ENCODE measurements at regions not wholly inside any gene's neighbourhood (a gene's known extent, or its start where the extent isn't known, plus 50 kb on each side); places are given as distances from the start of the nearest gene placed in this dataset.

DNA sequence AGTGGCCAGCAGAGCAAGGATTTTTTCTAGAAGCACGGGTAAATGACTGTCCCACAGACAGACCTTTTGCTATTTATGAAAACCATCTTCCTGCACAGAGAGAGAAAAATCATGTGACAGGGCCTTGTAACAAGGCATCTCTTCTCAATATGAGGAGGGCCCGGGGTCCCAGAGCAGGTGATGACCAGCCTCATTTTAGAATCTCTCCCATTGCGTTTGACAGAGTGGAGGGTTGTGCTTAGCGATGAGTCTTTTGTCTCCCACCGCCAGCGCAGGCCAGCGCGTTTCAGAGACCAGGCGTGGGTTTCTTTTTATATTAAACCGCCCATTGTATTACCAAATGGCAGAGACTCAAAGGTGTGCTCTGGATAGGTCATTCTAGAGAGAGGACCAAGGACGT lies 97.4 kb upstream of the UBL3 start:
- no peak for DNase-seq

DNA sequence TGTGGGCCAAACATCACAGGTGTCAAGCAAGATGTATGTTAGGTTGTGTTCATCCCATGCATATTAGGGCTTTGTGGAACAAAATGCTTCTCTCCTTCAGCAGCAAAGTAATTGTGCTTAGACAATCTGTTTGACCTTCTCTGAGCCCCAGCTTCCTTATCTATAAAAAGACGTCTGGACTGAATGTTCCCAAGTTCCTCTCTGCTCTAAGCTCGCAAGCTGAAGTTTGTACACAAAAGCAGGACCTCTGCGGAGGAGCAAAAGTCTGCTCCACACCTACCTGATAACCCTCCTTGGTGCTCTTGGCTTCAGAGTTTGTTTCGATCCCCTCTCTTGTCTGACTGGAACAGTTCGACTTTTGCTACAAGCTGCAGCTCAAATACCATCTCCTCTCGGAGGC lies 95.7 kb upstream of the UBL3 start:
- no peak for DNase-seq

DNA sequence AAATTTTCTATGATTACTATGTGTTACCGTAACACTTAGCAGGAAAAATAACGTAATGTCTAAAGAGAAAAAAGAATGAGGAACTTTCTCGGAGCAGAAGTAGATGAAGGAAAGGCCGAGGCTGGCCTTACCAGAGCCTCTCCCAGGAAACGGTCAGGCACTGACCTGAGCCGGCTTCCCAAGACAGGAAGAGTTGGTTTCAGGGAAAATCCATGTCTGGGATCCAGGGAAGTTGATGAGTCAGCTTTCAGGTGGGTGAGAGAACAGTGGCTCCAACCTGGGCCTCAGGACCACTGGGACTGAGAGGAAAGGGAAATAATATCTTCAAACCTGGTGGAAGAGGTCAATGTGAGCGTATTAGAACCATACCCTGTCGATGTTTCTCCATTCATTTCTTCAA lies 93.3 kb upstream of the UBL3 start:
- no peak for DNase-seq

DNA sequence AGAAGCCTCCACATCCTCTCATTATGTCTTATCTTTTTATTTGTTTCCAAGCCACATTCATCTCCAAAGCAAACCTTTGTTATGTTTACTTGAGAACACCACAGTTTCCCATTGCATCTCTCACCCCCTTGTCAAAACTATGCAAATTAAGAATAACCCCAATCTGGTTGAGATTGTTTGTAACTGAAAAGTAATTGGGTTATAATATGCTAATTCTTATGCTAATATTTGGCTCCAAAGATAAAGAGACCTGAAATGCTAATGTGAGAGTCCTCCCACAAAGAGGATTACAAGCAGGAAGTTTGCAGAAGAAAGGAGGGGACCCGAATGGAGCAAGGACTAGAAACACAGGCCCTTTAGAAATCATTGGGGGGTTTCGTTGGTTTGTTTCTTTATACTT lies 92.9 kb upstream of the UBL3 start:
- DNase-seq: no peak

DNA sequence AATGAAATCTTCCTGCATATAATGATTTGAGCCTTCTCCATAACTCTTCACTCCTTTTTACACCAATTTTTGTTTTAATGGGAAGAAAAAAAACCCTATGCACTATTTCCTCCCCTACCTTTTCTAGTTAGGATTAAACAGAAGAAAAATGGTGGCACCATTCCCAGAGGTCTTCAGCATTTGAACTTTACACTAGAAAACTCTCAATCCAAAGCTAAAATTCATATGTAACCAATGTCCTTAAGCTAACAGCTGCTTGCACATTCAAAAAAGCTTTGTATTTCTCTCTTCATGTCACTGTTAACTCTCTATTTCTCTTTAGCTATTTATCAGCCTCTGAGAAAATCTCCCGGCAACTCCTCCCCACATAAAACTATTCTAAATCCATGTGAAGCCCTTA lies 90.3 kb upstream of the UBL3 start:
- no peak for DNase-seq

DNA sequence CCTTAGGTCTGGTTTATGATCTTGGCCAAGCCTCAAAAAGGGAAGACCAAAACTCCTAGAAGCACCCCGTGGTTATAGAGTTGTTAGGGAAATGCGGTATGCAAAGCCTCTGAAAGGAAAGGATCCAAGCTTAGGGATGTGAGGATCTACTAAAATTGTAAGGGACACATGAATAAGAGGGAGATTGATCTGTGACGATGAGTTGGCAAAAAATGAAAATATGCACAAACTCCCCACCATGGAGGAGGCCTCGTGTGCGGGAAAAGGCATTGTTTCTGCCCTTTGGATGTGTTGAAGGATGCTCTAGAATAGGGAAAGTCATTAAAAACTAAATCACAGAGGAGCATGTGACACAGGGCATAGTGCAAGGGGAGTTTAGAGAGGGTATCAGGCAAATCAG lies 88.7 kb upstream of the UBL3 start:
- DNase-seq: no peak

DNA sequence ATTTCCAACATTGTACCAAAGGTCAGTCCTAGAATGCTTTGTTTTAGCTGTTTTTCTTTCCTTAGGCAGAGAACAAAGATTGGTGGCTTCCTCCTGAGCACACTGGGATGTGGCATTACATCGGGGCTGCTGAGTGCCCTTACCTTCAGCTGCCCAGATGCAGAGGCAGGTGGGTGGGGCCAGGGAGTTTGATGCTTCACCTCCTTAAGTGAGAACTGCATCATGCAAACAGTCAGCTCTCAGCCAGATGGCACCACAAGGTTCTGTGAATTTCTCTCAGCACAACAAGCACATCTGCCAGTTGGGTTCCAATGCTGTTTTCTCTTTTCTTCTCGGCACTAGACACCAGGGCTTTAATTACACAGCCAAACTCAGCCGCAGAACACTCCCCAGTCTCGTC lies 87.4 kb upstream of the UBL3 start:
- DNase-seq: no peak

DNA sequence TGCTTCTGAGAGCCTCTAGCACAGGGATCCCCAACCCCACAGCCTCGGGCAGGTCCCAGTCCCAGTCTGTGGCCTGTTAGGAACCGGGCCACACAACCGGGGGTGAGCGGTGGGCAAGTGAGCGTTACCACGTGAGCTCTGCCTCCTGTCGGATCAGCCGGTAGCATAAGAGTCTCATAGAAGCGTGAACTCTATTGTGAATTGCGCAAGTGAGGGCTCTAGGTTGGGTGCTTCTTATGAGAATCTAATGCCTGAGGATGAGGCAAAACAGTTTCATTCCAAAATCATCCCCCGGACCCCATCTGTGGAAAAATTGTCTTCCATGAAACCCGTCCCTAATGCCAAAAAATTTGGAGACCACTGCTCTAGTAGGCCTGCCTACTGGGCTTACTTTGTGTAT lies 87.0 kb upstream of the UBL3 start:
- no peak for DNase-seq

DNA sequence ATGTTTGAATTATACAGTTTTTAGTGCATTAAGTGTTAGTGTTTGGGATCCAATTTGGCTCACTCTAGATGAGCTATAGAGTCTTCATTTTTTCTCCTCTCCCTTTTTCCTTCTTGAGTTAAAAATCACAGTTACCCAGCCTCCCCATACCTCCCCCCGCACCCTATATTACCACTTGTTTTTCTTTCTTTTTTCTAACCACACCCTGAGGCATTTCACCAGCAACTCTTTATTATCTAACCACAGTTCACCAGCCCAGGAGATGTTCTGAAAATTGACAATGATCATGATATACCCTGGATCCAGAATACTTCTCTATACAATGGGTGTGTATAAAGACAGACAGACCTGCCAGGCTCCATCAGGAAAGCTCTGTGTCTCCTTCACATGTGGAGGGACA lies 86.5 kb upstream of the UBL3 start:
- no peak for DNase-seq

DNA sequence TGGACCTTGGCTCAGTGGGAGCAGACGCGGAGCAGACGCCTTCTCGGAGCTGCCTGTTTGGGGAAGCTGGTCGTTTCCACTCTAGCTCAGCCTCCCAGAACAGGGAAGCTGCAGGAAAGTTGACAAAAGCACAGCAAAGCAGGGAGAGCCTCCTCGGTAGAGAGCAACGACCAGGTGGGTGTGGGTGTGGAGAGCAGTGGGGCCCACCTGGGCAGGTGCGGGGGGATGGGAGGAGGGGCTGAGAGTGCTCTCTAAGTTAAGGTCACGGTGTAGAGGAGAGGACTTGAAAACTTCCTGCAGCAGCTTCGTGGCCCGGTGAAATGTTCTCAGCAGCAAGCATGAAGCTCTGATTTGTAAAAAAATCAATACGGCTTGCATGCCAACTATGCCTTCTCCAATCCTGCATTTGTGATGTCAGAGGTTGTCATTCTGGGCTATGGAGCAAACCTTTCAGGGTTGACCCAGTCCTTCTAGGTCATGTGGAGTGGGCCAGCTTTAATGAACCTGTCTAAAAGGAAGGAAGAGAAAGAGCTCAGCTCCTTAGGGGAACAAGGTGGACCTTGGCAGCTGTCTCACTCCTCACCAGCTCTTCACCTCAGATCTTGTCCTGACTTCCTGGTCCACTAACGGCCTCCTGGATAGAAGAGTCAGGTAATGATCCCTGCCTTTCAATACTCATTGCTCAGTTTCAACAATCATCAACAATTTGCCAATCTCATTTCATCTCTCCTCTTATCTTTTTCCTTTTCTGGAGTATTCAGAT lies 85.8 kb upstream of the UBL3 start:
- DNase-seq: no peak

DNA sequence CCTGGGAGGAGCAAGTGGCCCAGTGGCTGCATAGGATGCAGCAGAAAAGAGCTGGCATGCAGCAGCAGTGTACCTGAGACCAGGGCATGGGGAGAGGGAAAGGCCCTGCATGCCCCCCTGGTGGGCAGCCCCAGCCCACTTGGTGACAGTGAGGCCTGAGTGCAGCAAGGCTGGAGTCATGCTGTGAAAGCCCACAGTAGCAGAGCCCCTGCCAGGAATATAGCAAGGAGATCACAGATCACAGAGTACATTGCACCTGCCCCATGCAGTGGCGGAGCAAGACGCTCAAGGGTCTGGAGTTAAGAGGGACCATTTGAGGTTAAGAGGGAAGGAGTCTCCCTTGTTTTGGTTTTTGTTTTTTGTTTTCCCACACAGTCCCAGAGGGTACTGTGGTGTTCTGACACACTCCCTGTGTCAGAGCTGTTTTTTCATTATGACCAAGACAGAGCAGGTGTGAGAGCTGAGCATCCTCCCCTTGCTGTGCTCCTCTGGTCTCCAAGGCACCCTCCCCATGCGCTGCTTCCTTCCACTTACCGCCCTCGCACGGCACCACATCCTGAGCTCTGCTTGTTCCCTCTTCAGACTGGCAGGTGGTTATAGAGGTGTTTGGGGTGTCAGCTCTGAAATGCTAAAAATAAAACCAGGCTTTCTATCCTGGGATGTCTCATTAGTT lies 85.0 kb upstream of the UBL3 start:
- no peak for DNase-seq

DNA sequence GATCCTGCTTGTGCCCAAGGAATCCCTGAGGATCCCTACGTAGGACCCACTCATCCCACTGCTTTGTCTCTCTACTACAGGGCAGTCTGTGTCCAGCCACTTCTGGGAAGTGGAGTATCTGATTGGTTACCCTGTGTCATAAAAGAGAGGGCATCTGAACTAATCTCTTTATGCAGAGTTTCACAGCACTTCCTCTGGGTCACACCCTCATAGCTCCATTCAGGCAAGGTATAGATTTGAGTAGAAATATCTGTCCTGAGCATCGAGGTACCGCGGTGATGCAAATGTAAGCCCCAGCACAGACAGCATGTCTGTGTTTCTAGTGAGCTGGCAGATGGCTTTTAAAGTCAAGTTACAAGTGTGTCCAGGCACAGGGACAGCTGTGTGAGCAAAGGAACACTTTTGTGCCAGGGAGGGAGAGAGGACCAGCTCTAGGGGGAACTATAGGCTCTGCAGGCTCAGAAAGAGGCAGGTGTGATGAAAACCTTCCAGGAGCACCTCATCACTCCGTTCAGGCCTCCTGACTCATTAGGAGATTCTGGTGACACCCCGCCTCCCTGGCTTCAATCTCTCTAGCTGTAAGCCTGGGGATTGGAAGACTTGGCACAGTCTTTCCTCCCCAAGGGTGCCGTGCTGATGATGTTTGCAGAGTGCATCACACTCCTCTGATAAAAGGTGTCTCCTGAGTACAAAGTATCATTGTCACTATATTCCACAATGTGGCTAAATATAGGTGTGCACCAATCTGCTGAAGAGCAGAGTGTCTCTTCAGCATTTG lies 84.3 kb upstream of the UBL3 start:
- DNase-seq: no peak

DNA sequence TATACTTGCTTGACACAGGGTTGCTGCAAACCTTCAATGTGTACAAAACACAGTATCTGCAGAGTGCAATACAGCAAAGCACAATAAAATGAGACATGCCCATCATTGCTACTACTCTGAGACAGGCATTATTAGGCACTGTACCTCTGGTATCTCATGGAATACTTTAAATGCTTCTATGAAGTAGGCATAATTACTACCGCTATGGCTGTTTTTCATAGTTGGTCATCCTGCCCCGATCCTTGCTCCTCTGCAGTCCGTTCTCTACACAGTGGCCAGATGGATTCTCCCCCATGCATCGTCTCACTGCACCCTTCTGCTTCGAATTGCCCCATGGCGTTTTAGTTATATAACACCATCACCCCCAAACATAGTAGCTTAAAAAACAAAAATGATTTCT lies 83.0 kb upstream of the UBL3 start:
- no peak for DNase-seq

DNA sequence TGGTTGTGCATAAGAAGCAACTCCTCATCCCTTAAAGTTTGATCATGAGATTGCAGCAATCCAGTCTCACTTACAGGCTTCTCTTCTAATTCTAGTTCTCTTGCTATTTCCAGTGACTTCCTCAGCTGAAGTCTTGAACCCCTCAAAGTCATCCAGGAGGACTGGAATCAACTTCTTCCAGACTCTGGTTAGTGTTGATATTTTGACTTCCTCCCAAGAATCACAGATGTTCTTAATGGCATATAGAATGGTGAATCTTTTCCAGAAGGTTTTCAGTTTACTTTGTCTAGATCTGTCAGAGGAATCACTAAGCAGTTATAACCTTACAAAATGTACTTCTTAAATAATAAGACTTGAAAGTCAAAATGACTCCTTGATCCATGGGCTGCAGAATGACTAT lies 81.3 kb upstream of the UBL3 start:
- DNase-seq: no peak

DNA sequence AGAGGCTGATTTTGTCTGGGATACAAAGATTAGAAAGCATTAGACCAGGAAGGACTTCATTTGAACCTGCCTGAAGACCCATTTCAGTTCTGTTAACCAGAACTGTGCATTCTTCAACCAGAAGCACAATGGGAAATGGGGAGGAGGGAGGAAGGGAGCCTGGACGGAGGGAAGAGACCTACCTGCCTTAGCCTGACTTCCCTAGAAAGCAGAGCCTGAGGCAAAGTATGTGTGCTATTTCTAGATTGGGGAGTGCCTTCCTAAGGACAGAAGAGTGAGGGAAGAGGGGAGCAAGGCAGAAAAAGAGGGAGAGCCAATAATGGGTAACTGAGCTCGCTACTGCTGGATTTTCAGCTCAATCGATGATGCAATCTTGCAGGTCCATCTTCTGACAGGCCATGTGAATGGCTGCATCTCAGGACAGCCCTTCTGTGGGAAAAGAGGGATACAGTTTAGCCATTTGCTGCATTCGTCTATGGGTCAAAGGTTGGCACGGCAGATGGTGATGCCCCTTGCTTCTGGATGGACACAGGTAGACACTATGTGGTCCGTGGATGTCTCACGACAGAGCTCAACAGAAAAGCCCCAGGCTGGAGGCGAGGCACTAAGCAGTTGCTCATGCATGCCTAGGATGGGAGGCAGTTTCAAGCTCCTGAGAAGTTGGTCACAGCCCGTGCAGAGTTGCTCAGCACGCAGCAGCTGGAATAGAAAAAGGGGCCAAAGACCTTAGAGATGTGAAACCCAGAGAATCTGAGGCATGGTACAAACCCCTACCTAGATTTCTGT lies 78.8 kb upstream of the UBL3 start:
- DNase-seq: no peak

DNA sequence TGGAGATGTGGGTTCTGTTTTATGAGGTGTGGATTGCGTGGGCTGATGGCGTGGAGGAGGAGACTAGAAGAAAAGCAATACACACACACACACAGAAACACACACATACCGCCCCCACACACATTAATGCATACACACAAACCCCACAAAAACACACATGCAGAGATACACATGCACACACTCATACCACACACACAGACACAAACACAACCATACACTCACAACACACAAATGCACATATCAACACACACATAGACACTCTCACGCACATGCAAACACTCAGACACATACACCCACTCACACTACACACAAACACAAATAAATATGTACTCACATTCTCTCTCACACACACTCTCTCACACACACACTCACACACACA lies 75.7 kb upstream of the UBL3 start:
- no peak for DNase-seq

DNA sequence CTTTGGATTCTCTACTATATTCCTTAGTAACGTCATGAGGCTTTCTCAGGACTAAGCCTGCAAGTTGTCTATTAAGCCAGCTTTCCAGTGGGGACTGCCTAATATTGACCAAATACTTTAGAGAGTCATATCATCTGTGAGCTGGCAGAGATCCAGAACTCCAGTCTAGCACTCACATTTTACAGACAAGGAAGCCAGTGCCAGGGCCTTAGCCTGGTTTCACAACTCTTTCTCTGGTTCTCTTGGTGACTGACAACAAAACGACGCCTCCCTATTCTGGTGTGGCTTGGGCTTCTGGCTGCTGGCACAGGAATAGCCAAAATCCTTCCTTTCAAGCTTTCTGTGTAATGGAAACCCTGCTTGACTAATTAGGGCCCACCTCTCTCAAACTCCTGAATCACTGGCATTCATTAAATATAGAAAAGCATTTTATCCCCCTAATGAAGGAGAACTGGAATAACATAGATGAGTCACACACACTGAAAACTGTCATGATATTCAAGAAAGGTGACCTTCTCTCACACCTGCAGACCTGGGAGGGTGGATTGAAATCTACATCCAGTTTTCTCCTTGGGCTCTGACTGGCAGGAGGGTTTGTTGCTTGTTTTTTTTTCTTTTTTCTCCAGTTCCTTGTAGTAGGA lies 75.2 kb upstream of the UBL3 start:
- no peak for DNase-seq

DNA sequence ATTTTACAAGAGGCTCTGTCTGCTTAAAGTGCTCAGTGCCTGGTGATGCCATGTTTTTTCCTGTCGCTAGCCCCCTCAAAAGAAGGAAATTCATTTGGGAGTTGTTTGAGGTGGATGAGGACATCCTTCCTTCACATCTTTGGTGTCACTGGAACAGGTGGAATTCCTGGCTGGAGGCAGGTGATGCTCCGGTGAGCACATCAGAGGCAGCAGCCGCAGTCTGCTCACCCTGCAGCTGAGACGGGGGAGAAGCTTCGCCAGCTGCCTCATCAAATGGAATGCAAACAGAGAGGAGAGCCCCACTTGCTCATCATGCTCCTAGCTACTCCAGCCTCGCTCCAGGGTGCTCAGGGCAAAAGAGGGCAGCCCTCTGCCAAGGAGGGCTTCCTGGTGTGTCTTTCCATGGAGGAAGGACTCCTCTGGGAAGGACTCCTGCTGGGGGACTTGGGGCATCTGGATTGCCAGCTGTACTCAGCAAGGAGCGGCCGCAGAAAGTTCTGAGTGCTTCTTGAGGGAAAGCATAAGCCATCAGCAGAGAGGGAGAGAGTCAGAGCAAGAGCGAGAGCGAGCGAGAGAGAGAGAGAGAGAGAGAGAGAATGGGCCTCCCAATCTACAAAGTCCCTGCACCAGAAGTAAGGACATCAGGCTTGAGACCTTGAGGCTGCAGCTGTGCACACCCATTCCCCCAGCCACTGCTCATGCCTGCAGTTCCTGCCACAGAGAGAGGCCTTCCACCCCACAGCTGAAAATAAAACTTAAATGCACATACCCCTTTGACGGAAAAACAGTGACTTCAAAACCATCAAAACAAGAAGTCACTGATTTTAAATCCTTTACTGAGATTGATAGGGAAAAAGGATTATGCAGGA lies 74.3 kb upstream of the UBL3 start:
- peak; percentile 26 for DNase-seq

DNA sequence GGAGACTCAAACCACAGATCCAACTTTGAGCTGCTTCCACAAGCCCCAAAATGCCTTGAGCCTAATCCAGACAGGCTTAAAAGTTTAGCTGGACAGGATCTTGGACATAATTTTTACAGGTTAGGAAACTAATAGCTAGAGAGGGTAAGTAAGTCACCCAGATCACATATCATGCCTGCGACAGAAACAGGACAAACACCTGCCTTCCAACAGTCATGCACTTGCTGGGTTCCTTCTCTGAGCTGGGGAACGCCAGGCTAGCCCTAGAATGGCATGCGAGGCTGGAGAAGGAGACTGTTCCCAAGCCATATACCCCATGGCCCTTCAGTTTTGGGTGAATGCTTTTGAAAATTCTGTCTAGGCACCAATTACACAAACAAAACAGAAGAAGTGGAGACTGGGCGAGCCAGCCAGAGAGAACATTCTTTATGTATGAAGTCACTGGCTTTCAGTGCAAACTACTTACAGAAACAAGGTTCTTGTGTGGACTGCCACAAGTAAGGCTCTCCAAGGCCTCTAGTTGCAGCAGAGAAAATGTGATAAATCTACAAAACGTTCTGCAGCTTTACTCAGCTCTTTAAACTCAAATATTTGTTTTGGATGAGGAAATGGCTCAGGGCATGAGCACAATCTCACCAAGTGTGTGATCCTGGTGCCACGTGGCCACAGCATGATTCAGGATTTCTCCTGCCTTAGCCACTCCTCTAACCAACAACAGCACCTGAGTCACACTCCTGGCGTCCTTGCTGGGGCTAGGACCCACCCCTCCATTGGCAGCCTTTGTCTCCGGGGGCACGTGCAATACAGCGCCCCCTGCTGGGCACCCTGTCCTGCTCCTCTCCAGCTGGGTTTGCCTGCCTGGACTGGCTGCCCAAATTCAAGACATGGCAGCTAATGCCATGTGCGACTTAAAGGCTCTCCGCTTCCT lies 73.4 kb upstream of the UBL3 start:
- DNase-seq: peak; percentile 61

DNA sequence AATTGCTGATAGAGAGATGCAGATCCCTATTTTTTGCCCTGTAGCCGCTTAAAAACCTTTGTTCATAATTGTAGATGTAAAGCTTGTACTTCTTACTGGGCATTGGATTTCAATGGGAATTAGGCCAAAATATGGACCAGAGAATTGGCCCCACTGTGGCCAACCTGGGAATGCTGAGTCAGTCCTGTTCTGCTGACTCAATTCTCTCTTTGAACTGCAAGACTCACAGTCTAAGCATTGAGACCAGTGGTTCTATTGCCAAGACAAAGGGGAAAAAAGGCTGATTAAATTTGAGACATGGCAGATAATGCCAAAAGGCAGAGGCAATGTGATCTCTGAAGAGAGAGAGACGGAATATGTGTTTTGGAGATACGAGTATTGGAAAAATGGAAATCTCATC lies 72.5 kb upstream of the UBL3 start:
- DNase-seq: no peak
